HG02973 (cell line): ENCODE measurements at regions not wholly inside any gene's neighbourhood (a gene's known extent, or its start where the extent isn't known, plus 50 kb on each side); places are given as distances from the start of the nearest gene placed in this dataset.
"Not testable (repeated sequence)": the region's sequence is repeated elsewhere in the genome, so short reads cannot be mapped to it uniquely, and the experiment has no call there.

ENCODE experiments used
- ATAC-seq: cut with Tn5 transposase; IDR thresholded peaks from one replicate; pipeline ENCODE4 v1.9.1; 2021; ENCODE audit warnings: moderate library complexity; ENCODE audit not compliant: unreplicated experiment

DNA sequence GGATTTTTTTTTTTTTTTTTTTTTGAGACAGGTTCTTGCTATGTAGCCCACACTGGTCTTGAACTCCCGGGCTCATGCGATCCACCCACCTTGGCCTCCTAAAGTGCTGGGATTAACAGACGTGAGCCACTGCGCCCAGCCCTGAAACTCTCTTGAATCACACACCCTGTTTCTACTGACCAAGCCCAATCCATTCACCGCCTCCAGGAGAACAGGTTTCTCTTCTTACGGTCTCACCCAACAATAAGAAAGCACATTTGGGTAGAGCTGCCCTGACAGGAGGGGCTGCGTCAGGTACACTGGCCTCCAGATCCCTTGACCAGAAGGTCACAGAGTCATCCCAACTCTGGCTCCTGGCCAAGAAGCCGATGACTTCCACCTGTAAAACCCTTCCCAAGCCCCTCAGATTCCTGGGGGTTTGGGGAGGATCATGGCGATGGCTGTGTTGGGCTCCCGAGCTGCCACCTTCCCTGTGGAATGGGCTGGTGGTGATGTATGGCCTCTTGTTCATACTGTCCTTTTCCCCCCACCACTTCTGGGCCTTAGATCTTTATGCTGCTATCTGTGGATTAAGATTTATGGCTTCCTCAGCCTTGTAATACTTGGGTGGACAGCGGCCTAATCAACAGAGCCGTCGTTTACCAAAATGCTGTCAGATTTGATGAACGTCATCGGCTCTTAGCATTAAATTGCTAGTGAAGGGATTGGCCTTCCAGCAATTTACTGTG is 89.1 kb downstream of the KATNIP start:
- no peak for ATAC-seq

DNA sequence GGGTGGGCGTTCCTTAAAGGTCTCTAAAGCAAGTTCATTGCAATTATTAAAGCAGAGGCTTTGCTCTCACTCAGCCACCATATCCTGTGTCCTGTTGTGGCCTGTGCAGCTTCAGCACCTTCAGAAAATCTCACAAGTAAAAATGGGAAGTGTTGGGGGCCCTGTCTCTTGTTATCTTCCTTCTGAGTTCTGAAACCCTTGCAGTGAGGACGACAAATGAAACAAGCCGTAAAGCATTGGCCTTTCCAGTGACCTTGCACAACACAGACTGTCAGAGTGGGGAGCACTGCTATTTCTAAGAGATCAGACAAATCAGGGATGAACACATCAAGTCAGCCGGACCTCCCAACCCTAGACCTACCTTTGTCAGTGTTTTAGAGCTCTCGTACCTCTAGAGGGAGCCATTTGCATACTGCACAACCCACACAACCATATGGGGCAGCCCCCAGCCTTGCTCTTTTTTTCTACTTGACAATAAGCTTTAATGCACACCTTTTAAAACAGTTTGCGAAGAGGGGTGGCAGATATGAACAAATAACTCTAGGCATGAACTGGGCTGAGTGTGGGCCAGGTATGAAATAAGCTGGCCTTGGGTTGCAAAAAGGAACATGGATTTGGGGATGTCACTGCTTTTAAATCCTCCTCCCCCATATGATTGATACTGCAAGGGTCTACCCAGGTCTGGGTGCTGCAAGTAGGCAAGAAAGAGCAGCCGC is 89.8 kb downstream of the KATNIP start:
- ATAC-seq, result peak; percentile 66

DNA sequence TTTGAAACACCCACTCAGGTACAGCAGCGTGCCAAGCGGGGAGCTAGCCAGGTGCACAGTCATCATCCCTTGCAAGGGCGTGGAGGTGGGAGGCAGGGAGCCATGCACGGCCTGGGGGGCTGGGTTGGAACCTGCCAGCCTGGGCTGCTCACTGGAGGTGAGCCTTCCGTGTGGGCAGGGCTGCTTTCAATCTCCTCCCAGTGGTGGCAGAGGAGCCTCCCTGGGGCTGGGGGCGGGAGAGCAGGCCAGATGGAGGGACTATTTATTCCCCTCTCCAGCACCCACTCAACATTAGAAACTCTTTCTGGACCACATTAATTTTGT is 90.3 kb downstream of the KATNIP start:
- ATAC-seq, result no peak

DNA sequence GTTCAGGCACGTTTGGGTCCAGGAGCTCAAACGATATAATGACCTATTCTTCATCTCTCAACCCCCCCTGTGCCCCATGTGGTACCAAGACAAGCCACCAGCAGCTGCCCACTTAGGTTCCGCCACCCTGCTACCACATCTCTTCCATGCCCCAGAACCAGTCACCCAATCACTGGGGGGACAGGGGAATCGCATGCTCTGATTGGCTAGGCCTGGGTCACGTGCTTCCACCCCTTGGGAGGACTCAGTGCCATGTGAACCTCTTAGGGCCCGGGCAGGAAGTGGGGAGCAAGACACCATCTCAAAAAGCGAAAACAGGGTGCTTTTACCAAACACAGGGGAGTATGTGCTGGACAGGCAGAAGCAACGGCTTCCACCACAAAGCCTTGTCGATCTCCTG is 91.3 kb downstream of the KATNIP start:
- ATAC-seq, result no peak

DNA sequence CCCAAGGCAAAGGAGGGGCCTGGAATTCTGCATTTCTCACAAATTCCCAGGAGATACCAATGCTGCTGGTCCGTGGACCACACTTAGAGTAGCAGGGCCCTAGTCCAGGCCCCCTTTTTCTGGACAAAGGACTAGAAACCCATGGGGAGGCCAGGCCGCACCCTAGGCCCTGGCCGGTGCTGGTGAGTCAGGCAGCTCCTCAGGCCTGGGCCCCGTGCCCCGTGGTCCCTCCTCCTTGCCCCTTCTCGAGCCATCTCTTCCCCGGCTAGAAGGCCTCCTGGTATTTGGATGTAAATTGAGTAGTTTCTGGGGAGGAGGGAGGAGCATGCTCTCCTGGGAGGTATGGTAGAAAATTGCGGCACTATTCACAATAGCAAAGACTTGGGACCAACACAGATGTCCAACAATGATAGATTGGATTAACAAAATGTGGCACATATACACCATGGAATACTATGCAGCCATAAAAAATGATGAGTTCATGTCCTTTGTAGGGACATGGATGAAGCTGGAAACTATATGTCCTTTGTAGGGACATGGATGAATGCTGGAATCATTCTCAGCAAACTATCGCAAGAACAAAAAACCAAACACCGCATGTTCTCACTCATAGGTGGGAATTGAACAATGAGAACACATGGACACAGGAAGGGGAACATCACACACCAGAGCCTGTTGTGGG is 91.9 kb downstream of the KATNIP start:
- ATAC-seq, result not testable (repeated sequence)

DNA sequence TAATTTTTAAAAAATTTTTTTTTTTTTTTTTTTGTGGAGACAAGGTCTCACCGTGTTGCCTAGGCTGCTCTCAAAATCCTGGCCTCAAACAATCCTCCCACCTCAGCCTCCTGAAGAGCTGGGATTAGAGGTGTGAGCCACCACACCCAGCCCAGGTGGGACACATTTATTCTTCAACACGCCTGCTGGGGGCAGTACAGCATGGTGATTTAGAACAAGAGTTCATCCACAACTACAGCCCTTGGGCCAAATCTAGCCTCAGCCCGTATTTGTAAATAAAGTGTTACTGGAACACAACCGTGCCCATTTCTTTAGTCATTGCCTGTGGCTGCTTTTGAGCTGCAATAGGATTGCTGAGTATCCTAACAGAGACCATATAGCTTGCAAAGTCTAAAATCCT is 92.8 kb downstream of the KATNIP start:
- ATAC-seq, result no peak

DNA sequence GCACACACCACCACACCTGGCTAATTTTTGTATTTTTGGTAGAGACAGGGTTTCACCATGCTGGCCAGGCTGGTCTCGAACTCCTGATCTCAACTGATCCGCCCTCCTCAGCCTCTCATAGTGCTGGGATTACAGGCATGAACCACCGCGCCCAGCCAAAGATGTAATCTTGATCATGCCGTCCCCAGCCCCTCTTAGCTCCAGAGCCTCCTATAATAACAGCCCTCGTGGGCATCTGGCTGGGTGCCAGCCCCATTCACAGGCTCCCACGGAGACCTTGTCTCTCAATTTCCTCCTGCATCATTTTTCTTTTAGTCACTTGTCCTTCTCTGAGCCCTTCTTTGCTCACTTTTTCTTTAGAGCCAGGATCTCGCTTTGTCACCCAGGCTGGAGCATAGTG is 94.2 kb downstream of the KATNIP start:
- ATAC-seq, result no peak

DNA sequence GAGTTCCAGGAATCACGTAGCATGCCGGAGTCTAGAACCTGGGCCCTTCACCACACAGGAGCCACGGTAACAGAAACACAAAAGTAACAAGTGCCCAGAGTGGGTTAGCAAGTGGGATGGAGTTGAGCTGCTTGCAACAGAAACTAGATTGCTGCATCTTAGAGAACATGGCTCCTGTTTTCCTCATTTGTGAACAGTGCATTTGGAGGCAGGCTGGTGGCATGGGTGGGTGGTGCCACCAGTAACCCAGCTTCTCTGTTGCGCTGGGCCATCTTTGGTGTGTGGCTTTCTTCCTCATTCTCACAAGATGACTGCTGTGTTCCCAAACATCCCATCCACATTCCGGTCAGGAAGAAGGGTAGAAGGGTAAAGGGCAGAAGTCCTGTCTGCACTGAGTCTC is 95.5 kb downstream of the KATNIP start:
- ATAC-seq, result no peak

DNA sequence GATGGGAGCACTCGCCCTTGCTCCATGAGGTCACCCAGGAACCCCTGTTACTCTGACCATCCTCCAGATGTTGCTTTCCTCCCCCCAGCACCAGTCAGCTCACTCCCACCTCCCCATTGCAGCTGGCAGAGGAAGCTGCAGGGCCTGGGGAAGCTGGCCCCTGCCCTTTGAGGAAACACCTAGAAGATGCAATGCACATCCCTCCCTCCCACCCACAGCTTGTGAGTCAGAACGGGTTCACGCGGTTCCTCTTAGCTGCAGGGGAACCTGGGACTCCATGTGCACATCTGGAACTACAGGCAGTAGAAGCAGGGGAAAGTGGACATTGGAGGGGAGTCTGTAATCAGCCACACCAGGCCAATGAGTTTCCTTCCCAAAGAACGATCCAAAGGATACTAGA is 96.9 kb downstream of the KATNIP start:
- no peak for ATAC-seq

DNA sequence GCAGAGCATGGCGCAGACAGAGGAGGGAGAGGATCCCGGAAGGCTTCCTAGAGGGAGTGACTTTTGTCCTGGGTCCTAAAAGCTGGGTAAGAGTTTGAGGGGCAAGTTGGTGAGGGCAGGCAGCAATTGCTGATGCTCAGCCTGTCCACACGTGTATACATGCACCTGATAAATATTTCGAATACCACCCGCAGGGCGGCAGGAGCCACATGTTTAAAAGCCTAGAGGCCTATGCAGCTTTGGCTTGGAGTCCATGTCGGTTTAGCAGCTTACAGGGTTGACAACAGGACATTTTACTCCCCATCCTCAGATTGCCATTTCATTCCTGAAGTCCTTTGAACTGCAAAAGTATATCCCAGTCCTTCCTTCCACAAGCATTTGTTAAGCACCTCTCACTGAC is 99.1 kb downstream of the KATNIP start:
- no peak for ATAC-seq

DNA sequence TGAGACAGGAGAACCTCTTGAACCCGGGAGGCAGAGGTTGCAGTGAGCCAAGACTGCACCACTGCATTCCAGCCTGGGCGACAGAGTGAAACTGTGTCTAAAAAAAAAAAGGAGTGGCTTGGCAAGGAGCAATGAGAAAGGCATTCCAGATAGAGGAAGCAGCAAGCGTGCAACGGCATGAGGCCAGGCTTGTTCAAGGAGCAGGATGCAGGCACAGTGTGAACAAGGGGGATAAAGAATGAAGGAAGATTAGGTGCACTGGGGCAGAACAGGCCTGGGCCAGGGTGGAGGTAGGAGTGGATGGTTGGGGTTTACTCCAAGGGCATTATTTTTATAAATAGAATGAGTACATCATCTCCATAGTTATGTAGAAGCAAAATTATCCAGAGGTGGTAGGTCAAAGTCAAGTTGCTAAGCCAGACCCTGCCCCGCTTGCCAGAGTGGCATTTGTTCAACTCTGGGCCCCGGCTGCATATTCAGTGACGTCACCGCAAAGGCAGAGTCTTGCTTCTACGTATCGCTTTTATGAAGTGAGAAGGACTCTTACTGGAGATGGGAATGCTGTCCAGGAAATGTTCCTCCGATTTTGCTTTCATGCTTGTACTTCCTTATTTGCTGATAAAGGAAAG is 100.2 kb downstream of the KATNIP start:
- no peak for ATAC-seq

DNA sequence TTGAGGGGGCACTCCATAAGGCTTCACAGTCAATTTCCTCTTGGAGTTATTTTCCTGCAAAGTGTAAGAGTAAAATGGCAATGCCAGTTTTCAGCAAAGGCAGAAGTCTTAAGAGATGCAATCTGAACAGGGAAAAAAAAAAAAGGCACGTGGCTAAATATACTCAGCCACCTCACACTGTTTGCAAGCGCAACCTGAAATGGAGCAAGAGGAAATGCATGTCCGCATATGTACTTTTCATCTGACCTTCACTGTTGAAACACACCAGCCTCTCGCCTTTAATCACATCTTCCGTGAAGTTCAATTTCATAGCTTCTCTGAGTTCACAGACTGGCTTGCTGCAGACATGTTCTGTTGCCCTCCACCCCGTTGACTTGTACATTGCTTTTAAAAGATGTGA is 101.4 kb downstream of the KATNIP start:
- ATAC-seq, result no peak

DNA sequence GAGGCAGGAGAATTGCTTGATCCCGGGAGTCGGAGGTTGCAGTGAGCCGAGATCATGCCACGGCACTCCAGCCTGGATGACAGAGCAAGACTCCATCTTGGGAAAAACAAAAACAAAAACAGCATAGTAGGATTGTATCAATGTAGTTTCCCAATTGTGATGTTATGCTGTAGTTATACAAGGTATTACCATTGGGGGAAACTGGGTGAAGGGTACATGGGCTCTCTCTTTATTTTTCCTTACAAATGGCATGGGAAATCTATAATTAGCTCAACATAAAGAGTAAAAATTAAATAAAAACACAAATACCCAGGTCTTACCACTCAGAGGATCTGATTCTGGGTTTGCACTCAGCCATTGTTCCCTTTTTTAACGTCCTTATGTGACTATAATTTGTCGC is 107.9 kb downstream of the KATNIP start:
- ATAC-seq, result no peak

DNA sequence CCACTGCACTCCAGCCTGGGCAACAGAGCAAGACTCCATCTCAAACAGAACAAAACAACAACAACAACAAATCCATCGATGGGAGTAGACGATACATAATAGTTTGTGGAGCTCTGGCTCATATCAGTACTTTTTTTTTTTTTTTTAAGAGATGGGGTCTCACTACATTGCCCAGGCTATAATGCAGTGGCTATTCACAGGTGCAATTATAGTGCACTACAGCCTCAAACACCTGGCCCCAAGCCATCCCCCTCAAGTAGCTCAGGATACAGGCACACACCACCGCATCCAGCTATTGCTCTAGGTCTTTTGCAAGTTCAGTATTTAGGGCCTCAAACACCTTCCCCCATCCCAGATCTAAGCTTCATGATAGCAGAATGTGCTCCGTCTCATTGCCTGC is 110.6 kb downstream of the KATNIP start:
- ATAC-seq, result no peak

DNA sequence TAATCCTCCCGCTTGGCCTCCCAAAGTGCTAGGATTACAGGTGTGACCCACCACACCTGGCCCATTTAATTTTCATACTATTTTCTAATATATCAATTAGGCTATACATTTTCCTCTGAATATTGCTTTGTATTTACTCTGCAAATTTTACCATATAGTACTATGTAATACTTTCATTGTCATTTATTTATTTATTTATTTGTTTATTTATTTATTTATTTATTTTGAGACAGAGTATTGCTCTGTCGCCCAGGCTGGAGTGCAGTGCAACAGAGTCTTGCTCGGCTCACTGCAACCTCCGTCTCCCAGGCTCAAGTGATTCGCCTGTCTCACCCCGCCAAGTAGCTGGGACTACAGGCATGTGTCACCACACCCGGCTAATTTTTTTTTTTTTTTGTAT is 113.3 kb downstream of the KATNIP start:
- not testable (repeated sequence) for ATAC-seq

DNA sequence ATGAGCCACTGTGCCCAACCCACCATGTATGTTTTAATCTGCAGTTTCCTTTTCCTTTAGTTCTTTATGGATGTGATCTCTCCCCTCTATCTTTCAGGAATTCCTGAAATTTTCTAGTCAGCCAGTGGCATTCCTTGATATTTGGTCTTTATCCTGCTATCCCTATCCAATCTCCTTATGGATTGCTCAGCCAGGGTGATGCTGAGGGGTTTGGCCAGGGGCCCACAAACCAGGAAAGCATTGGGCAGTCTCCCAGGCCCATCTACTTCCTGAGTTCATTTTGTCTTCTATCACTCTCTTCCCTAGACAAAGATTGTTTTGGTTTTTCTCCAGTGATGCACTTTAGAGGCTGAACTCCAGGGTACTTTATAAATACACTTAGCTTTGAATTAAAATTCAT is 115.9 kb downstream of the KATNIP start:
- no peak for ATAC-seq

DNA sequence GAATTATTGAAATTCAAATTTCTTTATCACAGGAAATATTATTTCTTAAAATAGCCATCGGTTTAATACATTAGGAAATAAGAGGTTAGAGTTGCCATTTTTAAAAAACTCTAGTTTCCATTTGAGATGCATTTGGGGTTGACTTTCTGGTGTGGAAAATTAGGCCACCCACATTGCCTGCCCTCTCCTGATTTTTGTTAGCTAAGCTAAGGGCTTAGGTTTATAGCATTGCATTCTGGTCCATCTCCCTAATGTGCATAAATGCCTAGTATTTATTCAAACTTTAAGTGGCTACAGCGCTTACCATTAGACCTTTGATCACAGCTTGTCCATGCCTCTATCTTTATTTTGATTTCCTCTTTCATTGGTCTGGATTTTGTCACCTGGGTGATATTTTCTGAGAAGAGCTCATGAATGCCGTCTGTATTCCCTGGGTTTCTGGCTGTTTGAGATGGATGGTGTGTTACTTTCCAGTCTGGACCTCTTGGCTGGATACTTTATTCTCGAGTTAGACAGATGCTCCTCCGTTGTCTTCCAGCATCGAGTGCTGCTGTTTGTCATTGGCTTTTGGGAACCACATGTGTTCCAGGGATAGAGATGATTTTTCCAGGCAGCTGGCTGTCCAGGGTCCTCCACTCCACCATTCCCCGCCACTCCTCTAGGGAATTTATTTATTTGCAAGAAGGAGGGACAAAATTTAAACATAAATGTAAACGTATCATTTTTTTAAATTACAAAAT is 120.3 kb downstream of the KATNIP start:
- ATAC-seq, result no peak

DNA sequence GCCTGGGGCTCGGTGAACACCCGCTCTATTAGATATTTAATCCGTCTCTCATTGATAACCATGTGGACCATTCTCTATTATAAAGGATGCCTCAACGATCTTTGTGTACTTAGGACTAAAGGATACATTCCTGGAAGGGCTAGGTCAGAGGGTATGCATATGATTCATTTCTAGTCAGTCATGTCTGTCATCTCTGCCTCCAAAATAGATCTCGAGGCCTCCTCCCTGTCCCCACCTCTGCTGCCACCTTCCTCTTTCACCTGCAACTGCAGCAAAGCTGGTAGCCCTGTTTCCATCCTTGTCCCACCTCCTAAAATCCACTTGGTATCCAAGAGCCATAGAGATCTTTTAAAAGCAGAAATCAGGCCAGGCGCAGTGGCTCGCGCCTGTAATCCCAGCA is 121.5 kb downstream of the KATNIP start:
- ATAC-seq, result no peak

DNA sequence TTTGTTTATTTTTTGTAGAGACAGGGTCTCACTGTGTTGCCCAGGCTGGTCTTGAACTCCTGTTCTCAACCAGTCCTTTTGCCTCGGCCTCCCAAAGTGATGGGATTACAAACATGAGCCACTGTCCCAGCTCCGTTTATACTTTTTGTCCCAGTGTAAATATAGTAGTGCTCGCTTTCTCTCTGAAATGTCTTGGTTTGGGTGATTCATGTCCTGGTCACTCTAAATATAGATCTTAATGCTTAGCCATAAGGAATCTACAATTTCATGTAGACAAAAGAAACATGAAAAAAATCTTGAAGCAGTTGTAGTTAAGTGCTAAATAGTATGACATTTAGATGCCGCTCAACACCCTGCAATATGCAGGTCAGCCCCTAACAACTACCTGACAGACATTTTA is 126.9 kb downstream of the KATNIP start:
- no peak for ATAC-seq

DNA sequence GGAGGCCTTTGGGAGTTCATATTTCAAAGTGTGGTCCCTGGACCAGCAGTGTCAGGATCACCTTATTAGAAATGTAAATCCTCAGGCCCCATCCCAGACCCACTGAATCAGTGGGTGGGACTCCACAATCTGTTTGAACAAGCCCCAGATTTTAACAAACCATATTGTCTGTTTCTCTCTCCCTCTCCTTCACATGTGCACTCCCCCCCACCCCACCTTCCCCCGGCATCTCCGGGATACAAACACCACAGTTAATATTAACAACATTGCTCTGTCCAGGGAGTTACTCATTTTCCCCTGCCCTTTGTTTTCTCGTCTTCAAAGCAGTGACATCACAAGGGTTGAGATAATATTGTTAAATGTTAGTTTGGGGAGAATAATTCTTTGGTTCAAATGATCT is 127.3 kb downstream of the KATNIP start:
- no peak for ATAC-seq

DNA sequence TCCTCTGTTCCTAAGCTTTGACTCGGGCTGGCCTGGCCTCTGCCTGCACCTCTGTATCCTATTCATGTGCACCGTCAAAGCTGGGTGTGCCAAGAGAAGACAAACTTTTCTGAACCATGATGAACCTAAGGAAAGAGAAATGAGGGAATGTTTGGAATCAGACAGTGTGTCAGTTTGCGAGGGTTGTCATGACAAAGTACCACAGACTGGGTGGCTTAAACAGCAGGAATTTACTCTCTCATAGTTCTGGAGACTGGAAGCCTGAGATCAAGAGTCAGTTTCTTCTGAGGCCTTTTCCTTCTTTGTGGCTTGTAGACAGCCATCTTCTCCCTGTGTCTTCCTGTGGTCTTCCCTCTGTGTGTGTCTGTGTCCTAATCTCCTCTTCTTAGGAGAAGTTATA is 129.0 kb downstream of the KATNIP start:
- ATAC-seq, result no peak
